ENCODE measurements at regions not wholly inside any gene's neighbourhood (a gene's known extent, or its start where the extent isn't known, plus 50 kb on each side); places are given as distances from the start of the nearest gene placed in this dataset.
"Not testable (repeated sequence)": the region's sequence is repeated elsewhere in the genome, so short reads cannot be mapped to it uniquely, and the experiment has no call there.

- H3K27ac ChIP-seq; DNase-seq (ENCODE audit: low read depth, low spot score); H3K9me3 ChIP-seq (ENCODE audit: low read depth, low read length); H3K4me3 ChIP-seq; H3K9ac ChIP-seq (ENCODE audit: insufficient read length); H3K36me3 ChIP-seq (ENCODE audit: insufficient read depth, low read length): not testable (repeated sequence)
These were observed 415.5 kb downstream of the FOXD4L4 start for GRCh38 chr9:66152406-66152805.

- H3K4me3 ChIP-seq = not testable (repeated sequence)
These were observed 416.2 kb downstream of the FOXD4L4 start for GRCh38 chr9:66153021-66153725.

GRCh38 chr9:66153971-66154691 is 417.2 kb downstream of the FOXD4L4 start:
- H3K36me3 ChIP-seq (ENCODE audit: insufficient read depth, low read length); H3K27ac ChIP-seq; H3K9me3 ChIP-seq (ENCODE audit: low read depth, low read length); H3K4me3 ChIP-seq; DNase-seq (ENCODE audit: low read depth, low spot score); H3K9ac ChIP-seq (ENCODE audit: insufficient read length): not testable (repeated sequence)

More at GRCh38 chr9:66153021-66153725, 416.2 kb downstream of the FOXD4L4 start:
- not testable (repeated sequence) for H3K9ac ChIP-seq (ENCODE audit: insufficient read length); DNase-seq (ENCODE audit: low read depth, low spot score); H3K9me3 ChIP-seq (ENCODE audit: low read depth, low read length); H3K27ac ChIP-seq; H3K36me3 ChIP-seq (ENCODE audit: insufficient read depth, low read length)

GRCh38 chr9:66182316-66182715 is 445.4 kb downstream of the FOXD4L4 start:
- DNase-seq (ENCODE audit: low read depth, low spot score); H3K9ac ChIP-seq (ENCODE audit: insufficient read length); H3K27ac ChIP-seq; H3K9me3 ChIP-seq (ENCODE audit: low read depth, low read length); H3K36me3 ChIP-seq (ENCODE audit: insufficient read depth, low read length); H3K4me3 ChIP-seq: not testable (repeated sequence)

- not testable (repeated sequence) for H3K9me3 ChIP-seq (ENCODE audit: low read depth, low read length); H3K36me3 ChIP-seq (ENCODE audit: insufficient read depth, low read length); DNase-seq (ENCODE audit: low read depth, low spot score); H3K4me3 ChIP-seq; H3K27ac ChIP-seq; H3K9ac ChIP-seq (ENCODE audit: insufficient read length)
These were observed 446.7 kb downstream of the FOXD4L4 start for GRCh38 chr9:66183648-66184047.

GRCh38 chr9:66197199-66197598 is 460.3 kb downstream of the FOXD4L4 start:
- not testable (repeated sequence) for DNase-seq (ENCODE audit: low read depth, low spot score); H3K9ac ChIP-seq (ENCODE audit: insufficient read length); H3K36me3 ChIP-seq (ENCODE audit: insufficient read depth, low read length); H3K4me3 ChIP-seq; H3K27ac ChIP-seq; H3K9me3 ChIP-seq (ENCODE audit: low read depth, low read length)

GRCh38 chr9:66198421-66198820 is 461.5 kb downstream of the FOXD4L4 start:
- not testable (repeated sequence) for H3K9me3 ChIP-seq (ENCODE audit: low read depth, low read length); DNase-seq (ENCODE audit: low read depth, low spot score); H3K9ac ChIP-seq (ENCODE audit: insufficient read length); H3K36me3 ChIP-seq (ENCODE audit: insufficient read depth, low read length); H3K27ac ChIP-seq
- peak overlapping the region; percentile 55 for H3K4me3 ChIP-seq

- not testable (repeated sequence) for H3K9me3 ChIP-seq (ENCODE audit: low read depth, low read length); H3K9ac ChIP-seq (ENCODE audit: insufficient read length); H3K27ac ChIP-seq; H3K36me3 ChIP-seq (ENCODE audit: insufficient read depth, low read length); H3K4me3 ChIP-seq; DNase-seq (ENCODE audit: low read depth, low spot score)
These were observed 469.7 kb downstream of the FOXD4L4 start for GRCh38 chr9:66206617-66207016.

GRCh38 chr9:66207914-66208313 is 471.0 kb downstream of the FOXD4L4 start:
- H3K9ac ChIP-seq (ENCODE audit: insufficient read length); DNase-seq (ENCODE audit: low read depth, low spot score); H3K4me3 ChIP-seq; H3K36me3 ChIP-seq (ENCODE audit: insufficient read depth, low read length); H3K27ac ChIP-seq; H3K9me3 ChIP-seq (ENCODE audit: low read depth, low read length): not testable (repeated sequence)

- not testable (repeated sequence) for H3K27ac ChIP-seq; H3K4me3 ChIP-seq; H3K9me3 ChIP-seq (ENCODE audit: low read depth, low read length); H3K36me3 ChIP-seq (ENCODE audit: insufficient read depth, low read length); H3K9ac ChIP-seq (ENCODE audit: insufficient read length); DNase-seq (ENCODE audit: low read depth, low spot score)
These were observed 507.8 kb downstream of the FOXD4L4 start for GRCh38 chr9:66244763-66245162.

GRCh38 chr9:66245481-66245880 is 508.5 kb downstream of the FOXD4L4 start:
- H3K9me3 ChIP-seq (ENCODE audit: low read depth, low read length); H3K36me3 ChIP-seq (ENCODE audit: insufficient read depth, low read length); H3K9ac ChIP-seq (ENCODE audit: insufficient read length); DNase-seq (ENCODE audit: low read depth, low spot score); H3K27ac ChIP-seq; H3K4me3 ChIP-seq: not testable (repeated sequence)

GRCh38 chr9:66257581-66257980 is 520.6 kb downstream of the FOXD4L4 start:
- not testable (repeated sequence) for DNase-seq (ENCODE audit: low read depth, low spot score); H3K9me3 ChIP-seq (ENCODE audit: low read depth, low read length); H3K27ac ChIP-seq; H3K36me3 ChIP-seq (ENCODE audit: insufficient read depth, low read length); H3K4me3 ChIP-seq; H3K9ac ChIP-seq (ENCODE audit: insufficient read length)

GRCh38 chr9:66261576-66261975 is 524.6 kb downstream of the FOXD4L4 start:
- not testable (repeated sequence) for H3K9ac ChIP-seq (ENCODE audit: insufficient read length); H3K9me3 ChIP-seq (ENCODE audit: low read depth, low read length); H3K4me3 ChIP-seq; DNase-seq (ENCODE audit: low read depth, low spot score); H3K27ac ChIP-seq; H3K36me3 ChIP-seq (ENCODE audit: insufficient read depth, low read length)

GRCh38 chr9:66263621-66264020 is 526.7 kb downstream of the FOXD4L4 start:
- not testable (repeated sequence) for H3K9ac ChIP-seq (ENCODE audit: insufficient read length); H3K4me3 ChIP-seq; H3K36me3 ChIP-seq (ENCODE audit: insufficient read depth, low read length); DNase-seq (ENCODE audit: low read depth, low spot score); H3K27ac ChIP-seq; H3K9me3 ChIP-seq (ENCODE audit: low read depth, low read length)

- H3K4me3 ChIP-seq; H3K27ac ChIP-seq; DNase-seq (ENCODE audit: low read depth, low spot score): not testable (repeated sequence)
These were observed 527.8 kb downstream of the FOXD4L4 start for GRCh38 chr9:66264786-66265185.

More at GRCh38 chr9:66264786-66265185, 527.8 kb downstream of the FOXD4L4 start:
- H3K9me3 ChIP-seq (ENCODE audit: low read depth, low read length); H3K36me3 ChIP-seq (ENCODE audit: insufficient read depth, low read length); H3K9ac ChIP-seq (ENCODE audit: insufficient read length): not testable (repeated sequence)
